SK-N-SH (cell line): ENCODE measurements at regions not wholly inside any gene's neighbourhood (a gene's known extent, or its start where the extent isn't known, plus 50 kb on each side); places are given as distances from the start of the nearest gene placed in this dataset.

Source experiments
- RXRA ChIP-seq: IDR thresholded peaks from 2 replicates; pipeline ENCODE4 v1.4.0; 2012; ENCODE audit warnings: low read depth, mild to moderate bottlenecking, borderline replicate concordance
- TF ChIP-seq, protein P1 (sequence below): IDR thresholded peaks from 2 replicates; pipeline ENCODE4 v1.4.0; 2012; ENCODE audit warnings: low read depth, borderline replicate concordance
- TF ChIP-seq, protein P2 (sequence below): fragments of 200-600 bp; sonication (generic); IDR thresholded peaks from 2 replicates; pipeline ENCODE4 v1.6.1; 2017; ENCODE audit warnings: antibody characterized with exemption, mild to moderate bottlenecking, moderate library complexity

GRCh38 chr3:39644176-39644575, 165.2 kb upstream of the MYRIP start:
- TF ChIP-seq, protein P1, sequence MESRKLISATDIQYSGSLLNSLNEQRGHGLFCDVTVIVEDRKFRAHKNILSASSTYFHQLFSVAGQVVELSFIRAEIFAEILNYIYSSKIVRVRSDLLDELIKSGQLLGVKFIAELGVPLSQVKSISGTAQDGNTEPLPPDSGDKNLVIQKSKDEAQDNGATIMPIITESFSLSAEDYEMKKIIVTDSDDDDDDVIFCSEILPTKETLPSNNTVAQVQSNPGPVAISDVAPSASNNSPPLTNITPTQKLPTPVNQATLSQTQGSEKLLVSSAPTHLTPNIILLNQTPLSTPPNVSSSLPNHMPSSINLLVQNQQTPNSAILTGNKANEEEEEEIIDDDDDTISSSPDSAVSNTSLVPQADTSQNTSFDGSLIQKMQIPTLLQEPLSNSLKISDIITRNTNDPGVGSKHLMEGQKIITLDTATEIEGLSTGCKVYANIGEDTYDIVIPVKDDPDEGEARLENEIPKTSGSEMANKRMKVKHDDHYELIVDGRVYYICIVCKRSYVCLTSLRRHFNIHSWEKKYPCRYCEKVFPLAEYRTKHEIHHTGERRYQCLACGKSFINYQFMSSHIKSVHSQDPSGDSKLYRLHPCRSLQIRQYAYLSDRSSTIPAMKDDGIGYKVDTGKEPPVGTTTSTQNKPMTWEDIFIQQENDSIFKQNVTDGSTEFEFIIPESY = no peak
- TF ChIP-seq, protein P2, sequence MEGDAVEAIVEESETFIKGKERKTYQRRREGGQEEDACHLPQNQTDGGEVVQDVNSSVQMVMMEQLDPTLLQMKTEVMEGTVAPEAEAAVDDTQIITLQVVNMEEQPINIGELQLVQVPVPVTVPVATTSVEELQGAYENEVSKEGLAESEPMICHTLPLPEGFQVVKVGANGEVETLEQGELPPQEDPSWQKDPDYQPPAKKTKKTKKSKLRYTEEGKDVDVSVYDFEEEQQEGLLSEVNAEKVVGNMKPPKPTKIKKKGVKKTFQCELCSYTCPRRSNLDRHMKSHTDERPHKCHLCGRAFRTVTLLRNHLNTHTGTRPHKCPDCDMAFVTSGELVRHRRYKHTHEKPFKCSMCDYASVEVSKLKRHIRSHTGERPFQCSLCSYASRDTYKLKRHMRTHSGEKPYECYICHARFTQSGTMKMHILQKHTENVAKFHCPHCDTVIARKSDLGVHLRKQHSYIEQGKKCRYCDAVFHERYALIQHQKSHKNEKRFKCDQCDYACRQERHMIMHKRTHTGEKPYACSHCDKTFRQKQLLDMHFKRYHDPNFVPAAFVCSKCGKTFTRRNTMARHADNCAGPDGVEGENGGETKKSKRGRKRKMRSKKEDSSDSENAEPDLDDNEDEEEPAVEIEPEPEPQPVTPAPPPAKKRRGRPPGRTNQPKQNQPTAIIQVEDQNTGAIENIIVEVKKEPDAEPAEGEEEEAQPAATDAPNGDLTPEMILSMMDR = no peak
- no peak for TF ChIP-seq RXRA
